Osteoblast (primary cell): ENCODE measurements at regions not wholly inside any gene's neighbourhood (a gene's known extent, or its start where the extent isn't known, plus 50 kb on each side); places are given as distances from the start of the nearest gene placed in this dataset.

ENCODE experiments used
- DNase-seq: peaks from one replicate; pipeline ENCODE4 v3.0.0; 2011; ENCODE audit warnings: low spot score, mixed read lengths; ENCODE audit not compliant: insufficient read length; ENCODE audit errors: missing footprints
- H2AFZ ChIP-seq: 2 replicates; pipeline ENCODE4 v1.6.0; 2011; ENCODE audit warnings: mild to moderate bottlenecking, low read length
- H3K27ac ChIP-seq: 2 replicates; pipeline ENCODE4 v1.5.1; 2011; ENCODE audit warnings: mild to moderate bottlenecking, low read depth, low read length, moderate library complexity
- H3K27me3 ChIP-seq: 2 replicates; pipeline ENCODE4 v1.6.0; 2012; ENCODE audit warnings: mild to moderate bottlenecking, control low read depth, inconsistent platforms, low read length, moderate library complexity; ENCODE audit not compliant: insufficient read depth
- H3K36me3 ChIP-seq: 2 replicates; pipeline ENCODE4 v1.5.1; 2011; ENCODE audit warnings: mild to moderate bottlenecking, low read length, control low read depth, moderate library complexity; ENCODE audit not compliant: insufficient read depth
- H3K4me1 ChIP-seq: 2 replicates; pipeline ENCODE4 v1.5.1; 2011; ENCODE audit warnings: mild to moderate bottlenecking, low read length, control low read depth, moderate library complexity; ENCODE audit not compliant: insufficient read depth
- H3K4me2 ChIP-seq: 2 replicates; pipeline ENCODE4 v1.6.0; 2011; ENCODE audit warnings: mild to moderate bottlenecking, low read length; ENCODE audit not compliant: insufficient read depth
- H3K4me3 ChIP-seq: fragments of 200-600 bp; sonication (generic); 3 replicates; pipeline ENCODE4 v1.5.1; 2012; ENCODE audit warnings: mild to moderate bottlenecking, low read length, inconsistent platforms; ENCODE audit not compliant: insufficient read depth
- H3K79me2 ChIP-seq: 2 replicates; pipeline ENCODE4 v1.6.0; 2012; ENCODE audit warnings: mild to moderate bottlenecking, low read length, control low read depth, inconsistent platforms; ENCODE audit not compliant: insufficient read depth
- H3K9me3 ChIP-seq: 2 replicates; pipeline ENCODE4 v1.5.1; 2011; ENCODE audit warnings: low read depth, low read length, control low read depth
- H4K20me1 ChIP-seq: 2 replicates; pipeline ENCODE4 v1.6.0; 2012; ENCODE audit warnings: mild to moderate bottlenecking, low read length, control low read depth; ENCODE audit not compliant: insufficient read depth
- CTCF ChIP-seq: IDR thresholded peaks from 2 replicates; pipeline ENCODE4 v1.5.1; 2011; ENCODE audit warnings: mild to moderate bottlenecking, low read depth, low read length, moderate library complexity; ENCODE audit errors: extremely low read depth

- H3K4me3 ChIP-seq = no peak overlapping the region
- H4K20me1 ChIP-seq = no peaks in the 10 kb centered on the region
- no peaks in the 10 kb centered on the region for H3K36me3 ChIP-seq
- H3K9me3 ChIP-seq = no peaks in the 10 kb centered on the region
- H3K79me2 ChIP-seq = no peaks in the 10 kb centered on the region
- TF ChIP-seq CTCF = no peak
- DNase-seq = no peak
- no peaks in the 10 kb centered on the region for H3K27me3 ChIP-seq
- no peak overlapping the region for H2AFZ ChIP-seq
- H3K27ac ChIP-seq = no peak overlapping the region
- H3K4me2 ChIP-seq = no peak overlapping the region
- H3K4me1 ChIP-seq = no peaks in the 10 kb centered on the region
These were observed 1232.0 kb upstream of the FAM98A start for GRCh38 chr2:34831096-34831495.

- DNase-seq = no peak
These were observed 1229.4 kb upstream of the FAM98A start for GRCh38 chr2:34828481-34828880.

GRCh38 chr2:34827398-34827797 lies 1228.3 kb upstream of the FAM98A start:
- Histone ChIP-seq H3K36me3 (no peaks in the 10 kb centered on the region), H3K9me3 (no peaks in the 10 kb centered on the region), H3K4me2 (no peak overlapping the region), H3K27ac (no peak overlapping the region), H2AFZ (no peak overlapping the region), H3K27me3 (no peaks in the 10 kb centered on the region), H3K4me1 (no peaks in the 10 kb centered on the region), H3K79me2 (no peaks in the 10 kb centered on the region), H4K20me1 (no peaks in the 10 kb centered on the region), H3K4me3 (no peak overlapping the region)
- TF ChIP-seq CTCF = no peak
- no peak for DNase-seq

More at GRCh38 chr2:34828481-34828880, 1229.4 kb upstream of the FAM98A start:
- Histone ChIP-seq H3K27ac (no peak overlapping the region), H3K36me3 (no peaks in the 10 kb centered on the region), H4K20me1 (no peaks in the 10 kb centered on the region), H3K9me3 (no peaks in the 10 kb centered on the region), H3K4me1 (no peaks in the 10 kb centered on the region), H3K4me2 (no peak overlapping the region), H3K4me3 (no peak overlapping the region), H2AFZ (no peak overlapping the region), H3K79me2 (no peaks in the 10 kb centered on the region), H3K27me3 (no peaks in the 10 kb centered on the region)
- TF ChIP-seq CTCF = no peak

GRCh38 chr2:34825686-34826085 lies 1226.6 kb upstream of the FAM98A start:
- Histone ChIP-seq H3K36me3 (no peaks in the 10 kb centered on the region), H4K20me1 (no peaks in the 10 kb centered on the region), H3K27me3 (no peaks in the 10 kb centered on the region), H3K4me1 (no peaks in the 10 kb centered on the region), H3K9me3 (no peaks in the 10 kb centered on the region), H3K4me2 (no peak overlapping the region), H2AFZ (no peak overlapping the region), H3K4me3 (no peak overlapping the region), H3K79me2 (no peaks in the 10 kb centered on the region), H3K27ac (no peak overlapping the region)
- no peak for TF ChIP-seq CTCF
- DNase-seq = no peak
